H1 (cell line): ENCODE measurements at regions not wholly inside any gene's neighbourhood (a gene's known extent, or its start where the extent isn't known, plus 50 kb on each side); places are given as distances from the start of the nearest gene placed in this dataset.

Experiments
- CTCF ChIA-PET: fragments of 300-600 bp; sonication (Branson Sonifier 250); formaldehyde crosslinking; loops from one replicate; lab custom pipeline; 2021; ENCODE audit not compliant: partially characterized antibody; lab: Charles Lee
- POLR2A ChIA-PET: fragments of 300-600 bp; sonication (Branson Sonifier 250); formaldehyde crosslinking; loops from one replicate; lab custom pipeline; 2021; ENCODE audit warnings: inconsistent platforms; ENCODE audit not compliant: partially characterized antibody; lab: Charles Lee
- DNase-seq, 2 experiments: peaks; one replicate each; pipeline versions ENCODE4 v3.0.0 to v3.0.0-alpha.2; 2010 to 2022; ENCODE audit warnings: low spot score in 2 of 2, low read depth in 1 of 2, mixed read lengths in 1 of 2
- FAIRE-seq: peaks from 2 replicates; lab custom pipeline; 2011; peaks lifted over from hg19 to GRCh38; lab: Jason Lieb, UNC
- H2AFZ ChIP-seq: 2 replicates; pipeline ENCODE4 v1.8.1; 2012; ENCODE audit warnings: low read length, inconsistent platforms
- H2AK5ac ChIP-seq: 2 replicates; pipeline ENCODE4 v1.6.1; 2013; ENCODE audit warnings: low read depth, low read length
- H2BK120ac ChIP-seq: replicated peaks from 2 replicates; pipeline ENCODE3; 2013; ENCODE audit warnings: low read depth, low read length, inconsistent platforms
- H2BK12ac ChIP-seq: 2 replicates; pipeline ENCODE4 v1.6.1; 2013; ENCODE audit warnings: low read depth, low read length
- H2BK15ac ChIP-seq: 2 replicates; pipeline ENCODE4 v1.6.1; 2013; ENCODE audit warnings: low read length
- H2BK20ac ChIP-seq: 2 replicates; pipeline ENCODE4 v1.6.1; 2013; ENCODE audit warnings: low read length
- H2BK5ac ChIP-seq: 2 replicates; pipeline ENCODE4 v1.6.1; 2013; ENCODE audit warnings: low read depth, low read length
- H3K14ac ChIP-seq: 2 replicates; pipeline ENCODE4 v1.6.1; 2013; ENCODE audit warnings: inconsistent platforms; ENCODE audit not compliant: insufficient read length
- H3K18ac ChIP-seq: 2 replicates; pipeline ENCODE4 v1.6.1; 2013; ENCODE audit warnings: low read length; ENCODE audit errors: extremely low read depth
- H3K23ac ChIP-seq: 2 replicates; pipeline ENCODE4 v1.6.1; 2013; ENCODE audit warnings: inconsistent platforms; ENCODE audit not compliant: insufficient read length
- H3K23me2 ChIP-seq: 2 replicates; pipeline ENCODE4 v1.6.1; 2013; ENCODE audit warnings: low read depth, low read length
- H3K27ac ChIP-seq: 2 replicates; pipeline ENCODE4 v1.6.1; 2011; ENCODE audit warnings: low read depth, low read length, inconsistent platforms
- H3K27me3 ChIP-seq, 4 experiments: replicated peaks in 1 of 4; 1 replicate in 1 of 4; 2 replicates in 3 of 4; pipeline versions ENCODE4 v1.6.1 to v1.8.1; 2011 to 2013; ENCODE audit warnings: low read length in 3 of 4, mild to moderate bottlenecking in 3 of 4, inconsistent platforms in 2 of 4, mixed read lengths in 2 of 4, moderate library complexity in 1 of 4; ENCODE audit not compliant: control insufficient read depth in 3 of 4, insufficient read depth in 3 of 4; ENCODE audit errors: extremely low read depth in 1 of 4
- H3K36me3 ChIP-seq, 4 experiments: 2 replicates each; pipeline versions ENCODE4 v1.6.1 to v1.8.1; 2011 to 2013; ENCODE audit warnings: mild to moderate bottlenecking in 4 of 4, low read length in 3 of 4, moderate library complexity in 2 of 4, control low read depth in 1 of 4, inconsistent platforms in 1 of 4; ENCODE audit not compliant: insufficient read depth in 4 of 4, control insufficient read depth in 2 of 4
- H3K4ac ChIP-seq: replicated peaks from 2 replicates; pipeline ENCODE3; 2013; ENCODE audit warnings: low read length, low read depth, mixed read lengths, inconsistent platforms; ENCODE audit not compliant: insufficient read length
- H3K4me1 ChIP-seq, 4 experiments: replicated peaks in 1 of 4; 1 replicate in 1 of 4; 2 replicates in 3 of 4; pipeline versions ENCODE4 v1.6.1 to v1.8.1; 2011 to 2013; ENCODE audit warnings: low read length in 3 of 4, inconsistent platforms in 2 of 4, mixed read lengths in 1 of 4; ENCODE audit not compliant: insufficient read depth in 4 of 4, control insufficient read depth in 3 of 4
- H3K4me2 ChIP-seq, 2 experiments: 2 replicates each; pipeline versions ENCODE4 v1.6.1 to v1.8.1; 2011 to 2013; ENCODE audit warnings: low read depth in 2 of 2, low read length in 2 of 2, control low read depth in 1 of 2, inconsistent platforms in 1 of 2, mild to moderate bottlenecking in 1 of 2; ENCODE audit not compliant: insufficient read depth in 1 of 2
- H3K4me3 ChIP-seq, 4 experiments: fragments of 200-600, 300-600 bp in 1 of 4; sonication (generic), shearing (Covaris generic), sonication (Bioruptor Twin) in 1 of 4; 2 replicates each; pipeline versions ENCODE4 v1.5.1 to v1.8.1; 2011 to 2016; ENCODE audit warnings: low read length in 4 of 4, low read depth in 3 of 4, control low read depth in 2 of 4, inconsistent platforms in 2 of 4, mild to moderate bottlenecking in 2 of 4, mixed read lengths in 1 of 4, moderate library complexity in 1 of 4; ENCODE audit not compliant: insufficient read depth in 2 of 4; ENCODE audit errors: extremely low read depth in 1 of 4
- H3K56ac ChIP-seq: replicated peaks from 2 replicates; pipeline ENCODE3; 2013; ENCODE audit warnings: low read depth, mild to moderate bottlenecking, mixed read lengths, low read length, inconsistent platforms; ENCODE audit not compliant: insufficient read length
- H3K79me1 ChIP-seq: 2 replicates; pipeline ENCODE4 v1.6.1; 2013; ENCODE audit warnings: low read depth, low read length, control low read depth
- H3K79me2 ChIP-seq, 2 experiments: 2 replicates each; pipeline versions ENCODE4 v1.6.1 to v1.8.1; 2012 to 2013; ENCODE audit warnings: low read length in 2 of 2, mild to moderate bottlenecking in 2 of 2, inconsistent platforms in 1 of 2; ENCODE audit not compliant: insufficient read depth in 2 of 2, control insufficient read depth in 1 of 2
- H3K9ac ChIP-seq, 4 experiments: replicated peaks in 1 of 4; 1 replicate in 1 of 4; 2 replicates in 3 of 4; pipeline versions ENCODE4 v1.6.1 to v1.8.1; 2011 to 2013; ENCODE audit warnings: low read depth in 3 of 4, low read length in 3 of 4, control low read depth in 2 of 4, mild to moderate bottlenecking in 2 of 4, moderate library complexity in 2 of 4, inconsistent platforms in 1 of 4; ENCODE audit errors: extremely low read depth in 1 of 4
- H3K9me3 ChIP-seq, 2 experiments: 2 replicates each; pipeline versions ENCODE4 v1.6.1 to v1.8.1; 2012 to 2013; ENCODE audit warnings: mild to moderate bottlenecking in 2 of 2, moderate library complexity in 2 of 2, control low read depth in 1 of 2, inconsistent platforms in 1 of 2, low read depth in 1 of 2, low read length in 1 of 2, mixed read lengths in 1 of 2; ENCODE audit not compliant: insufficient read depth in 2 of 2
- H4K20me1 ChIP-seq, 2 experiments: replicated peaks in 1 of 2; 2 replicates each; pipeline versions ENCODE3 to v1.8.1; 2011 to 2013; ENCODE audit warnings: inconsistent platforms in 2 of 2, low read length in 2 of 2, mild to moderate bottlenecking in 1 of 2; ENCODE audit not compliant: insufficient read depth in 2 of 2, control insufficient read depth in 1 of 2
- H4K5ac ChIP-seq: 2 replicates; pipeline ENCODE4 v1.6.1; 2013; ENCODE audit warnings: low read length, low read depth, mixed read lengths, inconsistent platforms; ENCODE audit not compliant: insufficient read length
- H4K8ac ChIP-seq: 2 replicates; pipeline ENCODE4 v1.8.0; 2013; ENCODE audit warnings: mild to moderate bottlenecking, moderate library complexity, low read length, inconsistent platforms; ENCODE audit not compliant: insufficient read depth; ENCODE audit errors: extremely low read depth
- H4K91ac ChIP-seq: replicated peaks from 2 replicates; pipeline ENCODE3; 2013; ENCODE audit warnings: low read length, mixed read lengths, inconsistent platforms; ENCODE audit not compliant: insufficient read length
- BCL11A ChIP-seq, 2 experiments: IDR thresholded peaks; one replicate each; pipeline ENCODE4 v1.6.1; 2011; ENCODE audit warnings: low read depth in 2 of 2, low read length in 2 of 2, mild to moderate bottlenecking in 2 of 2
- BRCA1 ChIP-seq: IDR thresholded peaks from 2 replicates; pipeline ENCODE4 v1.6.1; 2012; ENCODE audit warnings: low read depth, low read length, improper control_type of control experiment
- CTBP2 ChIP-seq: IDR thresholded peaks from 2 replicates; pipeline ENCODE4 v1.7.0; 2011; ENCODE audit warnings: borderline replicate concordance, mild to moderate bottlenecking, moderate library complexity, mixed read lengths, low read length; ENCODE audit not compliant: insufficient read depth, insufficient read length
- CTCF ChIP-seq, 3 experiments: IDR thresholded peaks; 1 replicate in 2 of 3; 2 replicates in 1 of 3; pipeline versions ENCODE4 v1.5.1 to v1.6.1; 2011; ENCODE audit warnings: low read length in 3 of 3, mild to moderate bottlenecking in 3 of 3, inconsistent platforms in 2 of 3, low read depth in 1 of 3, moderate library complexity in 1 of 3; ENCODE audit not compliant: insufficient read depth in 1 of 3; ENCODE audit errors: control extremely low read depth in 1 of 3
- HDAC6 ChIP-seq: IDR thresholded peaks from one replicate; pipeline ENCODE4 v1.7.1; 2012; ENCODE audit warnings: low read depth, mild to moderate bottlenecking, inconsistent platforms, low read length, moderate library complexity

GRCh38 chr1:29575826-29576225 is 339.5 kb downstream of the PTPRU start:
- FAIRE-seq (no peak), DNase-seq (no peak)
- Histone ChIP-seq H3K9ac (no peak overlapping the region), H3K4me3 (no peak overlapping the region), H3K56ac (no peak overlapping the region), H3K4ac (no peak overlapping the region), H4K8ac (no peak overlapping the region), H3K27ac (no peak overlapping the region), H4K5ac (no peak overlapping the region), H3K23ac (no peak overlapping the region), H3K23me2 (no peaks in the 10 kb centered on the region), H3K79me1 (no peaks in the 10 kb centered on the region), H2BK12ac (no peak overlapping the region), H2BK20ac (no peak overlapping the region), H2AFZ (no peak overlapping the region), H2BK15ac (no peak overlapping the region), H2AK5ac (no peak overlapping the region), H3K4me2 (no peak overlapping the region), H3K14ac (no peak overlapping the region), H3K27me3 (no peaks in the 10 kb centered on the region), H2BK5ac (no peak overlapping the region), H3K18ac (no peak overlapping the region), H3K9me3 (no peaks in the 10 kb centered on the region), H2BK120ac (no peak overlapping the region), H3K36me3 (no peaks in the 10 kb centered on the region; a peak in 1 of 8 replicates), H4K20me1 (no peaks in the 10 kb centered on the region), H3K79me2 (no peaks in the 10 kb centered on the region), H4K91ac (no peak overlapping the region), H3K4me1 (peaks cover 0 to 7% (median 2%) of the 10 kb centered on the region in 4 experiments; a peak in 4 of 7 replicates)
- ChIA-PET CTCF (interaction anchor here (0.8 to 1.0 kb wide), 3 partner anchors 9 to 24 kb away, joined by 3 to 4 read pairs (median 3); no protein-coding TSS in a partner anchor), POLR2A (no interaction called here)
- TF ChIP-seq CTBP2 (no peak), BCL11A (IDR thresholded peaks at IDR 0.05; ENCODE audit: low read depth in 2 of 2, low read length in 2 of 2) (no peak), BRCA1 (no peak), HDAC6 (no peak), CTCF (IDR thresholded peaks at IDR 0.05; ENCODE audit: control extremely low read depth in 1 of 3, insufficient read depth in 1 of 3, low read depth in 1 of 3, low read length in 3 of 3) (no peak)
